ENCODE measurements at regions not wholly inside any gene's neighbourhood (a gene's known extent, or its start where the extent isn't known, plus 50 kb on each side); places are given as distances from the start of the nearest gene placed in this dataset.

- Histone ChIP-seq H3K4me1 (ENCODE audit: insufficient read depth, low read length) (no peaks in the 10 kb centered on the region), H3K9me3 (ENCODE audit: low read depth, low read length) (no peaks in the 10 kb centered on the region), H4K20me1 (ENCODE audit: insufficient read depth, low read length) (no peaks in the 10 kb centered on the region), H3K79me2 (ENCODE audit: insufficient read depth, low read length) (no peaks in the 10 kb centered on the region), H3K4me3 (ENCODE audit: insufficient read depth, low read length) (no peak overlapping the region), H3K36me3 (ENCODE audit: insufficient read depth, low read length) (no peaks in the 10 kb centered on the region), H2AFZ (ENCODE audit: low read length) (no peak overlapping the region), H3K27me3 (ENCODE audit: insufficient read depth, low read length) (no peaks in the 10 kb centered on the region), H3K4me2 (ENCODE audit: insufficient read depth, low read length) (no peak overlapping the region), H3K27ac (ENCODE audit: low read depth, low read length) (no peak overlapping the region)
- DNase-seq (ENCODE audit: insufficient read length, low spot score, missing footprints) = no peak
- TF ChIP-seq CTCF (IDR thresholded peaks at IDR 0.05; ENCODE audit: extremely low read depth, low read depth, low read length) = no peak
Observed at GRCh38 chr15:91465696-91466095, 365.6 kb downstream of the SV2B start.

- H4K20me1 ChIP-seq (ENCODE audit: insufficient read depth, low read length) = no peaks in the 10 kb centered on the region
- H3K27me3 ChIP-seq (ENCODE audit: insufficient read depth, low read length) = no peaks in the 10 kb centered on the region
- H3K36me3 ChIP-seq (ENCODE audit: insufficient read depth, low read length) = no peaks in the 10 kb centered on the region
- H3K4me2 ChIP-seq (ENCODE audit: insufficient read depth, low read length) = no peak overlapping the region
- H3K79me2 ChIP-seq (ENCODE audit: insufficient read depth, low read length) = no peaks in the 10 kb centered on the region
- DNase-seq (ENCODE audit: insufficient read length, low spot score, missing footprints) = no peak
- H3K27ac ChIP-seq (ENCODE audit: low read depth, low read length) = no peak overlapping the region
- TF ChIP-seq CTCF (IDR thresholded peaks at IDR 0.05; ENCODE audit: extremely low read depth, low read depth, low read length) = no peak
- no peak overlapping the region for H2AFZ ChIP-seq (ENCODE audit: low read length)
- no peak overlapping the region for H3K4me3 ChIP-seq (ENCODE audit: insufficient read depth, low read length)
- no peaks in the 10 kb centered on the region for H3K9me3 ChIP-seq (ENCODE audit: low read depth, low read length)
- H3K4me1 ChIP-seq (ENCODE audit: insufficient read depth, low read length) = no peaks in the 10 kb centered on the region
Observed at GRCh38 chr15:91468871-91469580, 369.0 kb downstream of the SV2B start.

- H3K4me2 ChIP-seq (ENCODE audit: insufficient read depth, low read length) = no peak overlapping the region
- H3K4me1 ChIP-seq (ENCODE audit: insufficient read depth, low read length) = no peaks in the 10 kb centered on the region
- TF ChIP-seq CTCF (IDR thresholded peaks at IDR 0.05; ENCODE audit: extremely low read depth, low read depth, low read length) = no peak
- no peaks in the 10 kb centered on the region for H3K79me2 ChIP-seq (ENCODE audit: insufficient read depth, low read length)
- H3K27ac ChIP-seq (ENCODE audit: low read depth, low read length) = no peak overlapping the region
- H3K4me3 ChIP-seq (ENCODE audit: insufficient read depth, low read length) = no peak overlapping the region
- H4K20me1 ChIP-seq (ENCODE audit: insufficient read depth, low read length) = no peaks in the 10 kb centered on the region
- H3K36me3 ChIP-seq (ENCODE audit: insufficient read depth, low read length) = no peaks in the 10 kb centered on the region
- H3K9me3 ChIP-seq (ENCODE audit: low read depth, low read length) = no peaks in the 10 kb centered on the region
- no peak overlapping the region for H2AFZ ChIP-seq (ENCODE audit: low read length)
- no peak for DNase-seq (ENCODE audit: insufficient read length, low spot score, missing footprints)
- H3K27me3 ChIP-seq (ENCODE audit: insufficient read depth, low read length) = no peaks in the 10 kb centered on the region
Observed at GRCh38 chr15:91469632-91470567, 369.8 kb downstream of the SV2B start.

- H3K4me2 ChIP-seq (ENCODE audit: insufficient read depth, low read length) = peak overlapping the region; percentile 11
- TF ChIP-seq CTCF (IDR thresholded peaks at IDR 0.05; ENCODE audit: extremely low read depth, low read depth, low read length) = no peak
- H3K27ac ChIP-seq (ENCODE audit: low read depth, low read length) = no peak overlapping the region
- H3K36me3 ChIP-seq (ENCODE audit: insufficient read depth, low read length) = no peaks in the 10 kb centered on the region
- H3K9me3 ChIP-seq (ENCODE audit: low read depth, low read length) = no peaks in the 10 kb centered on the region
- H3K27me3 ChIP-seq (ENCODE audit: insufficient read depth, low read length) = no peaks in the 10 kb centered on the region
- H3K4me3 ChIP-seq (ENCODE audit: insufficient read depth, low read length) = no peak overlapping the region
- H3K79me2 ChIP-seq (ENCODE audit: insufficient read depth, low read length) = no peaks in the 10 kb centered on the region
- no peaks in the 10 kb centered on the region for H3K4me1 ChIP-seq (ENCODE audit: insufficient read depth, low read length)
- no peak overlapping the region for H2AFZ ChIP-seq (ENCODE audit: low read length)
- H4K20me1 ChIP-seq (ENCODE audit: insufficient read depth, low read length) = no peaks in the 10 kb centered on the region
- no peak for DNase-seq (ENCODE audit: insufficient read length, low spot score, missing footprints)
Observed at GRCh38 chr15:91471468-91471867, 371.4 kb downstream of the SV2B start.
